ENCODE measurements at regions not wholly inside any gene's neighbourhood (a gene's known extent, or its start where the extent isn't known, plus 50 kb on each side); places are given as distances from the start of the nearest gene placed in this dataset.

- Histone ChIP-seq H3K27me3 (ENCODE audit: insufficient read depth, low read length) (no peaks in the 10 kb centered on the region), H3K4me3 (ENCODE audit: low read length) (no peak overlapping the region), H3K27ac (ENCODE audit: low read length) (no peak overlapping the region), H3K9me3 (ENCODE audit: insufficient read depth, low read depth, low read length) (no peaks in the 10 kb centered on the region), H3K4me1 (ENCODE audit: insufficient read depth, low read length) (no peaks in the 10 kb centered on the region), H3K36me3 (ENCODE audit: insufficient read depth, low read depth, low read length) (no peaks in the 10 kb centered on the region), H3K9ac (ENCODE audit: low read depth, low read length) (no peak overlapping the region)
Observed at GRCh38 chr19:30204721-30205120, 167.5 kb upstream of the ZNF536 start.

DNA sequence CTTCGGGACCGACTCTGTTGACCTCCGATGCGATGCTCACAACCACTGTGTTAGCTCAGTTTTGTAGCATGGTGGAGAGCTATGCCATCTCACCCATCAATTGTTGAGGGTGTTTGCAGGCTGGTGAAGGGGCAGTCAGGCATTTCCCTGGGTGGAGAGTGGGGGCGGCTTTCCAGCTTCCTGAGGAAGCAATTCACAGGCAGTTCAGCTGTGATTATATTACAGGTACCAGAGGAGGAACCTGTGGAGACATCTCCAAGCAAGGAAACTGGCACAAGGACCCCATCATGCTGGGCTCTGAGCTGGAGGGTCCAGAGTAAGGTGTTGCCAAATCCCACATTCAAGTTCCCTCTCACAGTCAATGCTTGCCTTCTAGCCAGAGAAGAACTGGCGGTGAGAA lies 166.0 kb upstream of the ZNF536 start:
- no peak overlapping the region for H3K9ac ChIP-seq (ENCODE audit: low read depth, low read length)
- H3K4me3 ChIP-seq (ENCODE audit: low read length), result no peak overlapping the region
- no peaks in the 10 kb centered on the region for H3K4me1 ChIP-seq (ENCODE audit: insufficient read depth, low read length)
- no peaks in the 10 kb centered on the region for H3K36me3 ChIP-seq (ENCODE audit: insufficient read depth, low read depth, low read length)
- H3K9me3 ChIP-seq (ENCODE audit: insufficient read depth, low read depth, low read length), result no peaks in the 10 kb centered on the region
- H3K27me3 ChIP-seq (ENCODE audit: insufficient read depth, low read length), result no peaks in the 10 kb centered on the region
- no peak overlapping the region for H3K27ac ChIP-seq (ENCODE audit: low read length)

- Histone ChIP-seq H3K9ac (ENCODE audit: low read depth, low read length) (no peak overlapping the region), H3K27me3 (ENCODE audit: insufficient read depth, low read length) (no peaks in the 10 kb centered on the region), H3K9me3 (ENCODE audit: insufficient read depth, low read depth, low read length) (no peaks in the 10 kb centered on the region), H3K36me3 (ENCODE audit: insufficient read depth, low read depth, low read length) (no peaks in the 10 kb centered on the region), H3K4me1 (ENCODE audit: insufficient read depth, low read length) (no peaks in the 10 kb centered on the region), H3K4me3 (ENCODE audit: low read length) (no peak overlapping the region), H3K27ac (ENCODE audit: low read length) (no peak overlapping the region)
Observed at GRCh38 chr19:30207357-30207756, 164.8 kb upstream of the ZNF536 start.

DNA sequence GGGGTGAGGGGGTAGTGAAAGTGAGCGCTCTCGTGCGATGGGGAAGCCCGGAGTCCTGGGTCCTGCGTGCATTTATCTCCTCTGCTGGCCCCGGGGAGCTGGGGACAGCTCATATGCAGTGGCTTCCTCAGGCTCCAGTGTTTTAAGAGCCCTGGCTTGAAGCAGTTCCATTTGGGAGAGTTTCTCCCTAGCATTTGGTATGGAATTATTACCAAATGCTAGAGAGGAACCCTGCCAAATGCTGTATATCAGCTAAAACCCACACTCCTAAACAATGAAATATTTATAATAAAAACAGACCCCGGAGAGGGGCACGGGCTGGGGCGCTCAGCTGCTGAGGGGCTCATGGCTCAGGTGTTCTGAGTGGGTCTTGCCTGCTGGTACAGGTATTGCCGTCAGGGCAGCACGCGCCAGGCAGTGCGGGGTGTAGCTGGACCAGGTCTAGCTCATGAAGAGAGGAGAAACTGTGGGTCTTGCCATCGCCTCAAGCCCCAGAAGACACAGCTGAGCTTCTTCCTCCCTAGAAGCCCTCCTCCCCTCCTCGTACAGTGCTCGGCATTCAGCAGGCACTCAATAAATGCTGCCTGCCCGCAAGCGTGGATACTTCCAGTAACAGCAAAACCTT lies 163.6 kb upstream of the ZNF536 start:
- no peak overlapping the region for H3K9ac ChIP-seq (ENCODE audit: low read depth, low read length)
- no peaks in the 10 kb centered on the region for H3K4me1 ChIP-seq (ENCODE audit: insufficient read depth, low read length)
- no peak overlapping the region for H3K4me3 ChIP-seq (ENCODE audit: low read length)
- no peaks in the 10 kb centered on the region for H3K36me3 ChIP-seq (ENCODE audit: insufficient read depth, low read depth, low read length)
- H3K27ac ChIP-seq (ENCODE audit: low read length), result no peak overlapping the region
- no peaks in the 10 kb centered on the region for H3K27me3 ChIP-seq (ENCODE audit: insufficient read depth, low read length)
- H3K9me3 ChIP-seq (ENCODE audit: insufficient read depth, low read depth, low read length), result no peaks in the 10 kb centered on the region

- Histone ChIP-seq H3K4me3 (ENCODE audit: low read length) (no peak overlapping the region), H3K9me3 (ENCODE audit: insufficient read depth, low read depth, low read length) (no peaks in the 10 kb centered on the region), H3K27me3 (ENCODE audit: insufficient read depth, low read length) (no peaks in the 10 kb centered on the region), H3K4me1 (ENCODE audit: insufficient read depth, low read length) (no peaks in the 10 kb centered on the region), H3K36me3 (ENCODE audit: insufficient read depth, low read depth, low read length) (no peaks in the 10 kb centered on the region), H3K27ac (ENCODE audit: low read length) (no peak overlapping the region), H3K9ac (ENCODE audit: low read depth, low read length) (no peak overlapping the region)
Observed at GRCh38 chr19:30209617-30210600, 162.3 kb upstream of the ZNF536 start.

- no peaks in the 10 kb centered on the region for H3K9me3 ChIP-seq (ENCODE audit: insufficient read depth, low read depth, low read length)
- H3K9ac ChIP-seq (ENCODE audit: low read depth, low read length), result no peak overlapping the region
- no peaks in the 10 kb centered on the region for H3K4me1 ChIP-seq (ENCODE audit: insufficient read depth, low read length)
- H3K4me3 ChIP-seq (ENCODE audit: low read length), result no peak overlapping the region
- H3K27me3 ChIP-seq (ENCODE audit: insufficient read depth, low read length), result no peaks in the 10 kb centered on the region
- no peak overlapping the region for H3K27ac ChIP-seq (ENCODE audit: low read length)
- H3K36me3 ChIP-seq (ENCODE audit: insufficient read depth, low read depth, low read length), result no peaks in the 10 kb centered on the region
Observed at GRCh38 chr19:30212574-30212973, 159.6 kb upstream of the ZNF536 start.

GRCh38 chr19:30214651-30215051 lies 157.5 kb upstream of the ZNF536 start:
- no peak overlapping the region for H3K27ac ChIP-seq (ENCODE audit: low read length)
- no peaks in the 10 kb centered on the region for H3K27me3 ChIP-seq (ENCODE audit: insufficient read depth, low read length)
- no peaks in the 10 kb centered on the region for H3K9me3 ChIP-seq (ENCODE audit: insufficient read depth, low read depth, low read length)
- H3K4me3 ChIP-seq (ENCODE audit: low read length), result no peak overlapping the region
- H3K9ac ChIP-seq (ENCODE audit: low read depth, low read length), result no peak overlapping the region
- no peaks in the 10 kb centered on the region for H3K4me1 ChIP-seq (ENCODE audit: insufficient read depth, low read length)
- no peaks in the 10 kb centered on the region for H3K36me3 ChIP-seq (ENCODE audit: insufficient read depth, low read depth, low read length)

DNA sequence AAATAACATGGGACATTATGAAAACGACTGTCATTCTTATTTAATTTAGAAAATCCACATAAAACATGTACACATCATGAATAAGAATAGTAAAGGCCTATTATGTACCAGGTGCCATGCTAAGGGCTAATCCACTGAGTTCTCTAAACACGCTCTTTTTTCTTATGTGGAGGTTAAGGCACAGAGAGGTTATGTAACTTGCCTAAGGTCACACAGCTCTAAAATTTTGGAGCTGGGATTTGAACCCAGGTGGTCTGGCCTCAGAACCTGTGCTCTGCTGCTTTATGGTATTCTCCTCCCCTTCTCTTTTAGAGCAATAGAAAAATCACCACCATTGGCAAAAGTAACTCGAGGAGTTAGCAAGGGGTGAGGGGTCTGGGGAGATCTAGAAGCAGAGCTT lies 156.9 kb upstream of the ZNF536 start:
- no peaks in the 10 kb centered on the region for H3K4me1 ChIP-seq (ENCODE audit: insufficient read depth, low read length)
- H3K36me3 ChIP-seq (ENCODE audit: insufficient read depth, low read depth, low read length), result no peaks in the 10 kb centered on the region
- H3K27me3 ChIP-seq (ENCODE audit: insufficient read depth, low read length), result peaks cover 4% of the 10 kb centered on the region; the same call in 1 of the 2 replicates
- no peak overlapping the region for H3K27ac ChIP-seq (ENCODE audit: low read length)
- no peaks in the 10 kb centered on the region for H3K9me3 ChIP-seq (ENCODE audit: insufficient read depth, low read depth, low read length)
- no peak overlapping the region for H3K9ac ChIP-seq (ENCODE audit: low read depth, low read length)
- no peak overlapping the region for H3K4me3 ChIP-seq (ENCODE audit: low read length)

GRCh38 chr19:30216453-30216852 lies 155.7 kb upstream of the ZNF536 start:
- H3K9me3 ChIP-seq (ENCODE audit: insufficient read depth, low read depth, low read length), result no peaks in the 10 kb centered on the region
- no peak overlapping the region for H3K4me3 ChIP-seq (ENCODE audit: low read length)
- peaks cover 16% of the 10 kb centered on the region for H3K27me3 ChIP-seq (ENCODE audit: insufficient read depth, low read length)

DNA sequence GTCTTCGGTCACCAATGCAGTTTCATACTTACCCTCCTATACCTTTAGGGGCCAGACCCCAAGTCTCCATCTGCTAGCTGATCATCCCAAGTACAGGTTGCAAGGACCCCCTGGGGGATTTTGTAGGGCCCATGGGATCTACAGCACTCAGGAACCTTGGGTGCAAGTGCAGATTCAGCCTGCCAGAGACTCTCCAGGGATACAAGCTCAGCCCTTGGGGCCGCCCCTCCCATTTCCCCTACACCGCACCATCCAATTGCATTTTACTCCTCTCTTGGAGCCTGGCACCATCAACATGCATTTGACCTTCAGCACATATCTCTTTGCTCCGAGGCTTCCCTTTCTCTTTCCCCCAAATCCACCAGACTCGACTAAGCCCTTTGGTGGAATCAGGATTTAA lies 154.7 kb upstream of the ZNF536 start:
- H3K4me1 ChIP-seq (ENCODE audit: insufficient read depth, low read length), result no peaks in the 10 kb centered on the region

More at GRCh38 chr19:30216453-30216852, 155.7 kb upstream of the ZNF536 start:
- H3K9ac ChIP-seq (ENCODE audit: low read depth, low read length), result no peak overlapping the region
- H3K36me3 ChIP-seq (ENCODE audit: insufficient read depth, low read depth, low read length), result no peaks in the 10 kb centered on the region
- no peak overlapping the region for H3K27ac ChIP-seq (ENCODE audit: low read length)
- H3K4me1 ChIP-seq (ENCODE audit: insufficient read depth, low read length), result no peaks in the 10 kb centered on the region

GRCh38 chr19:30219702-30220101 lies 152.5 kb upstream of the ZNF536 start:
- no peak overlapping the region for H3K27ac ChIP-seq (ENCODE audit: low read length)
- peaks cover 48% of the 10 kb centered on the region for H3K27me3 ChIP-seq (ENCODE audit: insufficient read depth, low read length)
- no peaks in the 10 kb centered on the region for H3K36me3 ChIP-seq (ENCODE audit: insufficient read depth, low read depth, low read length)
- peaks cover 7% of the 10 kb centered on the region; the same call in 1 of the 2 replicates for H3K4me1 ChIP-seq (ENCODE audit: insufficient read depth, low read length)
- H3K9me3 ChIP-seq (ENCODE audit: insufficient read depth, low read depth, low read length), result no peaks in the 10 kb centered on the region
- H3K9ac ChIP-seq (ENCODE audit: low read depth, low read length), result no peak overlapping the region
- no peak overlapping the region for H3K4me3 ChIP-seq (ENCODE audit: low read length)

More for the DNA sequence above, 154.7 kb upstream of the ZNF536 start:
- H3K9me3 ChIP-seq (ENCODE audit: insufficient read depth, low read depth, low read length), result no peaks in the 10 kb centered on the region
- no peak overlapping the region for H3K27ac ChIP-seq (ENCODE audit: low read length)
- H3K9ac ChIP-seq (ENCODE audit: low read depth, low read length), result no peak overlapping the region
- H3K36me3 ChIP-seq (ENCODE audit: insufficient read depth, low read depth, low read length), result no peaks in the 10 kb centered on the region
- H3K4me3 ChIP-seq (ENCODE audit: low read length), result no peak overlapping the region
- H3K27me3 ChIP-seq (ENCODE audit: insufficient read depth, low read length), result peaks cover 26% of the 10 kb centered on the region

- Histone ChIP-seq H3K27me3 (ENCODE audit: insufficient read depth, low read length) (peaks cover 62% of the 10 kb centered on the region), H3K4me3 (ENCODE audit: low read length) (no peak overlapping the region), H3K27ac (ENCODE audit: low read length) (no peak overlapping the region), H3K36me3 (ENCODE audit: insufficient read depth, low read depth, low read length) (no peaks in the 10 kb centered on the region), H3K9ac (ENCODE audit: low read depth, low read length) (no peak overlapping the region), H3K9me3 (ENCODE audit: insufficient read depth, low read depth, low read length) (no peaks in the 10 kb centered on the region), H3K4me1 (ENCODE audit: insufficient read depth, low read length) (peaks cover 12% of the 10 kb centered on the region; the same call in 1 of the 2 replicates)
Observed at GRCh38 chr19:30221176-30221575, 151.0 kb upstream of the ZNF536 start.
